SK-N-DZ (cell line): ENCODE measurements at regions not wholly inside any gene's neighbourhood (a gene's known extent, or its start where the extent isn't known, plus 50 kb on each side); places are given as distances from the start of the nearest gene placed in this dataset.

Source experiments
- DNase-seq: peaks from one replicate; pipeline ENCODE4 v3.0.0-alpha.2; 2015; ENCODE audit warnings: low spot score

GRCh38 chr13:77423296-77423695, 96.4 kb upstream of the MYCBP2 start:
- no peak for DNase-seq

GRCh38 chr13:77422724-77423123, 95.8 kb upstream of the MYCBP2 start:
- DNase-seq = no peak

GRCh38 chr13:77417897-77418296, 91.0 kb upstream of the MYCBP2 start:
- DNase-seq = no peak

- peak; percentile 96 for DNase-seq
Observed at GRCh38 chr13:77416666-77417212, 89.8 kb upstream of the MYCBP2 start.

- peak; percentile 49 for DNase-seq
Observed at GRCh38 chr13:77415253-77416071, 88.6 kb upstream of the MYCBP2 start.

GRCh38 chr13:77412860-77413259, 86.0 kb upstream of the MYCBP2 start:
- DNase-seq = no peak

GRCh38 chr13:77412116-77412635, 85.3 kb upstream of the MYCBP2 start:
- DNase-seq = no peak

- no peak for DNase-seq
Observed at GRCh38 chr13:77409412-77409811, 82.5 kb upstream of the MYCBP2 start.

GRCh38 chr13:77406644-77407440, 79.9 kb upstream of the MYCBP2 start:
- no peak for DNase-seq

GRCh38 chr13:77398825-77399620, 72.1 kb upstream of the MYCBP2 start:
- DNase-seq = no peak

GRCh38 chr13:77397636-77398035, 70.7 kb upstream of the MYCBP2 start:
- no peak for DNase-seq

- no peak for DNase-seq
Observed at GRCh38 chr13:77391475-77391874, 64.6 kb upstream of the MYCBP2 start.

- DNase-seq = peak; percentile 3
Observed at GRCh38 chr13:77390391-77390790, 63.5 kb upstream of the MYCBP2 start.

- no peak for DNase-seq
Observed at GRCh38 chr13:77389625-77390000, 62.7 kb upstream of the MYCBP2 start.

GRCh38 chr13:77388944-77389624, 62.2 kb upstream of the MYCBP2 start:
- no peak for DNase-seq

GRCh38 chr13:77387607-77388200, 60.8 kb upstream of the MYCBP2 start:
- DNase-seq = no peak

GRCh38 chr13:77386880-77387606, 60.1 kb upstream of the MYCBP2 start:
- no peak for DNase-seq

GRCh38 chr13:77386046-77386445, 59.2 kb upstream of the MYCBP2 start:
- no peak for DNase-seq

GRCh38 chr13:77384999-77385398, 58.1 kb upstream of the MYCBP2 start:
- DNase-seq = no peak

GRCh38 chr13:77383097-77383496, 56.2 kb upstream of the MYCBP2 start:
- no peak for DNase-seq
